ENCODE measurements at regions not wholly inside any gene's neighbourhood (a gene's known extent, or its start where the extent isn't known, plus 50 kb on each side); places are given as distances from the start of the nearest gene placed in this dataset.

DNA sequence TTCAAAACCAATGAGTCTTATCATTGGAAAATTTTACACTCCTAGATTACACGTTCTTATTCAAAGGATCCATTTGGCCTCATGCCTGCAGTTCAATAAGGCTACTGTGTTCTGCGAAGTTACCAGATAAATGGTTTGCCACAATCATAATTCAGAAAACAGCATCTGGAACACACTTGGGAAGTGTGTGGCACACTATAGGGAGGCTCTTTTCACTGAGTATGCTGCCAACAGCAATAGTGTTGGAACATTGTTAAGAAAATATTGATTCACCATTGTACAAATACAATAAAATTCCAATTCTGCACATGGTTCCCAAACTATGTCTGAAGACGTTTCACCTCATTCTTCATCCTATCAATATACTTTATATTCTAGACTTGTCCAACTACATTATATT lies 141.4 kb upstream of the DOK6 start (continued):
- no peak for TF ChIP-seq ZNF462 (CRISPR knock-in tag; IDR thresholded peaks at IDR 0.05)
- TF ChIP-seq EZH2phosphoT487 (IDR thresholded peaks at IDR 0.05; ENCODE audit: unreplicated experiment): no peak
- TF ChIP-seq CTCF (conservative IDR thresholded peaks at IDR 0.05; ENCODE audit: low read depth in 2 of 2): no peak
- TF ChIP-seq REST (IDR thresholded peaks at IDR 0.05; ENCODE audit: unreplicated experiment): no peak
- no peak for TF ChIP-seq ZNF114 (CRISPR knock-in tag; IDR thresholded peaks at IDR 0.05)
- no peak for TF ChIP-seq EZH2 (IDR thresholded peaks at IDR 0.05; ENCODE audit: low read depth, unreplicated experiment)
